Neural cell (in vitro differentiated cells): ENCODE measurements at regions not wholly inside any gene's neighbourhood (a gene's known extent, or its start where the extent isn't known, plus 50 kb on each side); places are given as distances from the start of the nearest gene placed in this dataset.

ENCODE experiments used
- H2AFZ ChIP-seq: fragments of 200-600, 300-800 bp; sonication (generic), shearing (Covaris generic); 2 replicates; pipeline ENCODE4 v1.6.0; 2014; ENCODE audit warnings: low read depth, mild to moderate bottlenecking, antibody characterized with exemption, low read length, moderate library complexity
- H3F3A ChIP-seq: fragments of 200-600 bp; shearing (Covaris generic); 2 replicates; pipeline ENCODE4 v1.6.1; 2016; ENCODE audit warnings: mild to moderate bottlenecking, moderate library complexity, mixed read lengths, antibody characterized with exemption, low read length; ENCODE audit not compliant: insufficient read depth, poor library complexity, severe bottlenecking
- H3K27ac ChIP-seq: fragments of 200-600, 300-800 bp; sonication (generic), shearing (Covaris generic); 2 replicates; pipeline ENCODE4 v1.5.1; 2014; ENCODE audit warnings: mild to moderate bottlenecking, low read length, moderate library complexity
- H3K27me3 ChIP-seq: fragments of 300-800, 200-600 bp; sonication (generic), shearing (Covaris generic); 2 replicates; pipeline ENCODE4 v1.6.0; 2014; ENCODE audit warnings: mild to moderate bottlenecking, low read depth, low read length, moderate library complexity; ENCODE audit not compliant: insufficient read depth
- H3K36me3 ChIP-seq: fragments of 300-800, 200-600 bp; sonication (generic), shearing (Covaris generic); 2 replicates; pipeline ENCODE4 v1.5.1; 2014; ENCODE audit warnings: mild to moderate bottlenecking, antibody characterized with exemption, low read length, moderate library complexity; ENCODE audit not compliant: insufficient read depth
- H3K4me2 ChIP-seq: fragments of 300-800, 200-600 bp; sonication (generic), shearing (Covaris generic); 2 replicates; pipeline ENCODE4 v1.6.0; 2014; ENCODE audit warnings: mild to moderate bottlenecking, low read length
- H3K4me3 ChIP-seq: fragments of 300-800, 200-600 bp; sonication (generic), shearing (Covaris generic); 2 replicates; pipeline ENCODE4 v1.5.1; 2014; ENCODE audit warnings: mild to moderate bottlenecking, low read length, moderate library complexity
- H3K79me2 ChIP-seq: fragments of 200-600 bp; shearing (Covaris generic); replicated peaks from 2 replicates; pipeline ENCODE4 v1.6.0; 2014; ENCODE audit warnings: mild to moderate bottlenecking, low read length, moderate library complexity; ENCODE audit not compliant: insufficient read depth
- H3K9ac ChIP-seq: fragments of 300-800, 200-600 bp; sonication (generic), shearing (Covaris generic); 2 replicates; pipeline ENCODE4 v1.6.1; 2016; ENCODE audit warnings: mild to moderate bottlenecking, low read length, mixed read lengths
- H3K9me2 ChIP-seq: fragments of 200-600 bp; shearing (Covaris generic); 2 replicates; pipeline ENCODE4 v1.6.1; 2016; ENCODE audit warnings: mild to moderate bottlenecking, low read length, mixed read lengths; ENCODE audit not compliant: insufficient read depth
- H3K9me3 ChIP-seq: fragments of 200-600, 300-800 bp; sonication (generic), shearing (Covaris generic); 2 replicates; pipeline ENCODE4 v1.6.1; 2016; ENCODE audit warnings: mild to moderate bottlenecking, mixed run types, low read length, moderate library complexity, mixed read lengths
- H4K20me1 ChIP-seq: fragments of 200-600 bp; shearing (Covaris generic); 2 replicates; pipeline ENCODE4 v1.6.1; 2016; ENCODE audit warnings: mild to moderate bottlenecking, mixed run types; ENCODE audit not compliant: insufficient read depth
- CTCF ChIP-seq: fragments of 450-650 bp; IDR thresholded peaks from 2 replicates; pipeline ENCODE4 v1.5.1; 2014; ENCODE audit warnings: antibody characterized with exemption, mild to moderate bottlenecking, moderate library complexity; ENCODE audit not compliant: poor library complexity, severe bottlenecking
- EP300 ChIP-seq: fragments of 450-650 bp; conservative IDR thresholded peaks from 2 replicates; pipeline ENCODE4 v1.6.1; 2014; ENCODE audit warnings: antibody characterized with exemption, mild to moderate bottlenecking, moderate library complexity; ENCODE audit not compliant: poor library complexity, severe bottlenecking
- EZH2 ChIP-seq: fragments of 200-600, 300-800 bp; shearing (Covaris generic), sonication (generic); IDR thresholded peaks from 2 replicates; pipeline ENCODE4 v1.6.1; 2014; ENCODE audit warnings: antibody characterized with exemption, low read length, borderline replicate concordance, mild to moderate bottlenecking; ENCODE audit not compliant: insufficient read depth, poor library complexity, severe bottlenecking
- MXI1 ChIP-seq: fragments of 450-650 bp; conservative IDR thresholded peaks from 2 replicates; pipeline ENCODE4 v1.6.1; 2014; ENCODE audit warnings: antibody characterized with exemption, mild to moderate bottlenecking; ENCODE audit not compliant: poor library complexity, severe bottlenecking
- POLR2AphosphoS5 ChIP-seq: IDR thresholded peaks from 2 replicates; pipeline ENCODE4 v1.6.1; 2012
- RAD21 ChIP-seq: fragments of 450-650 bp; conservative IDR thresholded peaks from 2 replicates; pipeline ENCODE4 v1.6.1; 2014; ENCODE audit warnings: antibody characterized with exemption, mild to moderate bottlenecking, moderate library complexity
- SMC3 ChIP-seq: fragments of 450-650 bp; conservative IDR thresholded peaks from 2 replicates; pipeline ENCODE4 v1.6.1; 2014; ENCODE audit warnings: antibody characterized with exemption, mild to moderate bottlenecking, moderate library complexity; ENCODE audit not compliant: poor library complexity
- TAF1 ChIP-seq: IDR thresholded peaks from 2 replicates; pipeline ENCODE4 v1.6.1; 2012; ENCODE audit warnings: low read depth
- TF ChIP-seq, protein P1 (sequence below): IDR thresholded peaks from 2 replicates; pipeline ENCODE4 v1.6.1; 2012; ENCODE audit warnings: borderline replicate concordance

DNA sequence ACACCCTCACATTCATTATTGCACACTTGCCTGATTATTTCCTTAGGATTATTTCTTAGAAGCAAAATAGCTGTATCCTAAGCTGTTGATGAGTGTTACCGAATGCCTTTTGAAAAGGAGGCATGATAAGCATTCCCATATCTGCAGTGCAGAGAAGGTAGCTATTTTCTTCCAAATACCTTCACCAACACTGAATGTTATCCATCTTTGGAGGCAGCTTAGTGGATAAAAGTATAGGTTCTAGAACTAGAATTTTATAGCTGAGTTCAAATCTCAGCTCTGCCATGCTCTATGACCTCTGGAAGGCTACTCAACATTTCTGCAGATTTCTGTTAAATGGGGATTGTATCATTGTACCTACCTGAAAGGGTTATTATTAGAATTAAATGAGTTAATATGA, 185.0 kb upstream of the CCDC150 start:
- H3K27ac ChIP-seq, result no peak overlapping the region
- no peaks in the 10 kb centered on the region for H4K20me1 ChIP-seq
- no peaks in the 10 kb centered on the region for H3K36me3 ChIP-seq
- no peaks in the 10 kb centered on the region for H3K27me3 ChIP-seq
- no peak overlapping the region for H3K9ac ChIP-seq
- no peaks in the 10 kb centered on the region for H3K79me2 ChIP-seq
- TF ChIP-seq EP300 (no peak), SMC3 (no peak), MXI1 (no peak), EZH2 (no peak), POLR2AphosphoS5 (no peak), RAD21 (no peak), TAF1 (no peak), CTCF (no peak)
- TF ChIP-seq, protein P1, sequence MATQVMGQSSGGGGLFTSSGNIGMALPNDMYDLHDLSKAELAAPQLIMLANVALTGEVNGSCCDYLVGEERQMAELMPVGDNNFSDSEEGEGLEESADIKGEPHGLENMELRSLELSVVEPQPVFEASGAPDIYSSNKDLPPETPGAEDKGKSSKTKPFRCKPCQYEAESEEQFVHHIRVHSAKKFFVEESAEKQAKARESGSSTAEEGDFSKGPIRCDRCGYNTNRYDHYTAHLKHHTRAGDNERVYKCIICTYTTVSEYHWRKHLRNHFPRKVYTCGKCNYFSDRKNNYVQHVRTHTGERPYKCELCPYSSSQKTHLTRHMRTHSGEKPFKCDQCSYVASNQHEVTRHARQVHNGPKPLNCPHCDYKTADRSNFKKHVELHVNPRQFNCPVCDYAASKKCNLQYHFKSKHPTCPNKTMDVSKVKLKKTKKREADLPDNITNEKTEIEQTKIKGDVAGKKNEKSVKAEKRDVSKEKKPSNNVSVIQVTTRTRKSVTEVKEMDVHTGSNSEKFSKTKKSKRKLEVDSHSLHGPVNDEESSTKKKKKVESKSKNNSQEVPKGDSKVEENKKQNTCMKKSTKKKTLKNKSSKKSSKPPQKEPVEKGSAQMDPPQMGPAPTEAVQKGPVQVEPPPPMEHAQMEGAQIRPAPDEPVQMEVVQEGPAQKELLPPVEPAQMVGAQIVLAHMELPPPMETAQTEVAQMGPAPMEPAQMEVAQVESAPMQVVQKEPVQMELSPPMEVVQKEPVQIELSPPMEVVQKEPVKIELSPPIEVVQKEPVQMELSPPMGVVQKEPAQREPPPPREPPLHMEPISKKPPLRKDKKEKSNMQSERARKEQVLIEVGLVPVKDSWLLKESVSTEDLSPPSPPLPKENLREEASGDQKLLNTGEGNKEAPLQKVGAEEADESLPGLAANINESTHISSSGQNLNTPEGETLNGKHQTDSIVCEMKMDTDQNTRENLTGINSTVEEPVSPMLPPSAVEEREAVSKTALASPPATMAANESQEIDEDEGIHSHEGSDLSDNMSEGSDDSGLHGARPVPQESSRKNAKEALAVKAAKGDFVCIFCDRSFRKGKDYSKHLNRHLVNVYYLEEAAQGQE, result no peak
- H3K9me2 ChIP-seq, result no peaks in the 10 kb centered on the region
- H3K4me2 ChIP-seq, result no peak overlapping the region
- H2AFZ ChIP-seq, result no peak overlapping the region
- H3K4me3 ChIP-seq, result no peak overlapping the region
- no peaks in the 10 kb centered on the region for H3F3A ChIP-seq
- no peaks in the 10 kb centered on the region for H3K9me3 ChIP-seq

DNA sequence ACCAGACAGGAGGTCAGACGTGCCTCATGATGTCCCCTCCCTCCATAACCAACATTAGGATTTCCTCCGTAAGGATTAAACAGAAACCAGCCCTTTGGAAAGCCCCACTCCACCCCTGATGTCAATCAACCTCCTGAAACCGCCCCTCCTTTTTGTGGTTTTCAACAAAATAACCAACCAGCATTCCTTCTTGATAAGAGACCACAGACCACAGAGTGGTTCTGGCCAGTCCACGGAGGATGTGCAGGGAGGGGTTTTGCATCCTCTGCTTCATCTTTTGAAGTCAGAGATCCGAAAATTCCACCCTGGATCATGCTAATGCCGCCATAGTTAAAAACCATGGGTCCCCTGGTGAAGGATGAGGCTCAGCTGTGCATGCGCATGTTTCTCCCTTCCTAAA, 180.0 kb upstream of the CCDC150 start:
- no peaks in the 10 kb centered on the region for H3K36me3 ChIP-seq
- H2AFZ ChIP-seq, result no peak overlapping the region
- no peaks in the 10 kb centered on the region for H3K9me3 ChIP-seq
- H3K27me3 ChIP-seq, result no peaks in the 10 kb centered on the region
- no peaks in the 10 kb centered on the region for H3K9me2 ChIP-seq
- no peak overlapping the region for H3K4me2 ChIP-seq
- TF ChIP-seq EP300 (no peak), CTCF (no peak), MXI1 (no peak), SMC3 (no peak), EZH2 (no peak)
- TF ChIP-seq, protein P1, result no peak
- no peak overlapping the region for H3K27ac ChIP-seq
- no peak overlapping the region for H3K9ac ChIP-seq
- H4K20me1 ChIP-seq, result no peaks in the 10 kb centered on the region
- H3K4me3 ChIP-seq, result no peak overlapping the region
- H3K79me2 ChIP-seq, result no peaks in the 10 kb centered on the region
- no peaks in the 10 kb centered on the region for H3F3A ChIP-seq
